ENCODE measurements at regions not wholly inside any gene's neighbourhood (a gene's known extent, or its start where the extent isn't known, plus 50 kb on each side); places are given as distances from the start of the nearest gene placed in this dataset.

DNA sequence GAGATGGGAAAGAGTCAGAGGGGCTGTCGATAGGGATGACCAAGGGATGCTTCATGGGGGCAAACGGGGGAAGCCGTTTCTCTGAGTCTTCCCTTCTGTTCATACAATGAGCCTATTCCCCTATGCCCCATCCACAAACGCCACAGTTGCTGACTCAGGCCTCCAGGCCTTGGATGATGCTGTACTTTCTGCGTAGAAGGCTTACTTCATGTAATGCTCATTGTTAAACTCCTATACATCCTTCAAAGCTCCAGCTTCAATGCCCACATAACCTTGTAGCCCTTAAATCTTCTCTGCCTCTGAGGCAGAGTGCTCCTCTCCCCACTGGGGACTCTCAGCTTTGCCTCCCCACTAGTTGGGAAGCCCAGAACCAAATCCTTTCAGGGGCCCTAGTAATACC is 120.3 kb downstream of the PTPRS start:
- Histone ChIP-seq H3K4me1 (replicated peaks) (no peaks in the 10 kb centered on the region), H3K9me3 (no peaks in the 10 kb centered on the region), H3K4me3 (no peak overlapping the region), H3K27me3 (replicated peaks; ENCODE audit: insufficient read depth) (no peaks in the 10 kb centered on the region), H3K36me3 (peaks cover 6 to 19% of the 10 kb centered on the region in 2 donors), H3K27ac (no peak overlapping the region)
- intact Hi-C loops (cut with DNase I) = no loop called here
- DNase-seq (ENCODE audit: low spot score) = no peak
- 94% methylated on average over 5 of the region's 5 CpGs for WGBS
- TF ChIP-seq POLR2AphosphoS5 (IDR thresholded peaks at IDR 0.05) (no peak), POLR2A (IDR thresholded peaks at IDR 0.05) (no peak)
- TF ChIP-seq, protein P1, sequence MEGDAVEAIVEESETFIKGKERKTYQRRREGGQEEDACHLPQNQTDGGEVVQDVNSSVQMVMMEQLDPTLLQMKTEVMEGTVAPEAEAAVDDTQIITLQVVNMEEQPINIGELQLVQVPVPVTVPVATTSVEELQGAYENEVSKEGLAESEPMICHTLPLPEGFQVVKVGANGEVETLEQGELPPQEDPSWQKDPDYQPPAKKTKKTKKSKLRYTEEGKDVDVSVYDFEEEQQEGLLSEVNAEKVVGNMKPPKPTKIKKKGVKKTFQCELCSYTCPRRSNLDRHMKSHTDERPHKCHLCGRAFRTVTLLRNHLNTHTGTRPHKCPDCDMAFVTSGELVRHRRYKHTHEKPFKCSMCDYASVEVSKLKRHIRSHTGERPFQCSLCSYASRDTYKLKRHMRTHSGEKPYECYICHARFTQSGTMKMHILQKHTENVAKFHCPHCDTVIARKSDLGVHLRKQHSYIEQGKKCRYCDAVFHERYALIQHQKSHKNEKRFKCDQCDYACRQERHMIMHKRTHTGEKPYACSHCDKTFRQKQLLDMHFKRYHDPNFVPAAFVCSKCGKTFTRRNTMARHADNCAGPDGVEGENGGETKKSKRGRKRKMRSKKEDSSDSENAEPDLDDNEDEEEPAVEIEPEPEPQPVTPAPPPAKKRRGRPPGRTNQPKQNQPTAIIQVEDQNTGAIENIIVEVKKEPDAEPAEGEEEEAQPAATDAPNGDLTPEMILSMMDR (IDR thresholded peaks at IDR 0.05) = no peak

DNA sequence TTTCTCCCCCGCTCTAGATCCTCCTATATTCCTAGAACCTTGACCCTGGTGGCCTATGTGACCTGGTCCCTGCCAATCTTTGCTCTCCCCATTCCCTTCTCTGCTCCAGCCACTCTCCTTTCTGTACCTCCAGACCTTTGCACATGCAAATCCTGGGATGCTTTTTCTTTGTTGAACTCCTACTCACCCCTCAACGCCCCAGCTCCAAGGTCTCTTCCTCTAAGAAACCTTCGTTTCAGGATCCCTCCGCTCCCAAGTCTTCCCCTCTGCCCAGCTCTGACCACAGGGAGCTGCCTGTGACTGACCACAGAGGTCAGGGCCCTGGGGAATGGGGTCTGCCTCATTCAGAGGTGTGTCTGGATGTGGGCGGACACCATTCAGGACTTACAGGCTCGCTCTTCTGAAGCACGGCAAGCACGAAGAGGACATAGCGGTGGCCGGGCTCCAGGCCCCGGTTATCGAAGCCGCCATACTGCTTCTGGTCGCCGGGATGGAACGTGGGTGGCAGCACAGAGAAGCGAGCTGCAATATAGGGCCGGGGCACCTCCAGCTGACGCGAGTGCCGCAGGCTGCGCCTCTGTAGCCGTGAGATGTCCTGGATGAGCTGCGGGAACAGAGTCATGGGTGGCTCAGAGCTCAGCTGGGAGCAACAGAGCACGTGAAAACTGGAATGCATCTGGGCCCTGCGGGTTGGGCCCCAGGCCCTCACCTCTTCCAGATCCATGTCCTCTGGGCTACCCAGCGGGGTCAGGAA is 120.9 kb downstream of the PTPRS start:
- Histone ChIP-seq H3K9me3 (no peaks in the 10 kb centered on the region), H3K27ac (no peak overlapping the region), H3K27me3 (replicated peaks; ENCODE audit: insufficient read depth) (no peaks in the 10 kb centered on the region), H3K36me3 (peaks cover 12 to 25% of the 10 kb centered on the region in 2 donors), H3K4me3 (no peak overlapping the region), H3K4me1 (replicated peaks) (no peaks in the 10 kb centered on the region)
- WGBS = 97% methylated on average over 27 of the region's 27 CpGs
- DNase-seq (ENCODE audit: low spot score) = no peak
- intact Hi-C loops (cut with DNase I) = no loop called here
- TF ChIP-seq, protein P1 (IDR thresholded peaks at IDR 0.05) = no peak
- TF ChIP-seq POLR2A (IDR thresholded peaks at IDR 0.05) (no peak), POLR2AphosphoS5 (IDR thresholded peaks at IDR 0.05) (no peak)

DNA sequence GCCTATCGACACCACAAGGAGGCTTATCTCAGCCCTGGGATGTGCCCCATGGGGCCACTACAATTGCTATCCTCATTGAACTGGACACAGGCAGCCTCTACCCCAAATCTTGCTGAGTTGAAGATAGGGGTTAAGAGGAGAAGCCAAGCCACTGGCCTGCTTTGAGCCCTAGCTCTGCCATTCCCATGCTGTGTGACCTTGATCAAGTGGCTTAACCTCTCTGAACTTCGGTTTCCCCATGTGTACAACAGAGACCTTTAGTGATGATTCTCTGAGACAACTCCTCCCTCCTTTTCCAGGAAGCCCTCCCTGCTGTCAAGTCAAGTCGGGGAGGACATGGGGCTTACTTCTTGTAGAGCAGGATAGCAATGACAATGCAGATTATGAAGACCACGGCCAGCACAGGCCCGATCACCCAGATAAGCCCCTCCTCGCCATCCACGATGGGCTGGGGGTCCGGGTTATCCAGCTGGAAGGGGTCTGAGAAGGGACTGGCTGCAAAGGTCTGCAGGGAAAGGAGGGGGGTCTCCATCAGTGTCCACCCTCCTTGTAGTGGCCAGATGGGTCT is 121.6 kb downstream of the PTPRS start:
- no peaks in the 10 kb centered on the region for H3K27me3 ChIP-seq (replicated peaks; ENCODE audit: insufficient read depth)
- H3K9me3 ChIP-seq = no peaks in the 10 kb centered on the region
- no peak overlapping the region for H3K27ac ChIP-seq
- H3K4me1 ChIP-seq (replicated peaks) = no peaks in the 10 kb centered on the region
- intact Hi-C loops (cut with DNase I) = no loop called here
- DNase-seq (ENCODE audit: low spot score) = no peak
- WGBS = 92% methylated on average over 8 of the region's 8 CpGs
- peaks cover 19 to 30% of the 10 kb centered on the region in 2 donors for H3K36me3 ChIP-seq
- TF ChIP-seq POLR2AphosphoS5 (IDR thresholded peaks at IDR 0.05) (no peak), POLR2A (IDR thresholded peaks at IDR 0.05) (no peak)
- TF ChIP-seq, protein P1 (IDR thresholded peaks at IDR 0.05) = no peak
- no peak overlapping the region for H3K4me3 ChIP-seq

DNA sequence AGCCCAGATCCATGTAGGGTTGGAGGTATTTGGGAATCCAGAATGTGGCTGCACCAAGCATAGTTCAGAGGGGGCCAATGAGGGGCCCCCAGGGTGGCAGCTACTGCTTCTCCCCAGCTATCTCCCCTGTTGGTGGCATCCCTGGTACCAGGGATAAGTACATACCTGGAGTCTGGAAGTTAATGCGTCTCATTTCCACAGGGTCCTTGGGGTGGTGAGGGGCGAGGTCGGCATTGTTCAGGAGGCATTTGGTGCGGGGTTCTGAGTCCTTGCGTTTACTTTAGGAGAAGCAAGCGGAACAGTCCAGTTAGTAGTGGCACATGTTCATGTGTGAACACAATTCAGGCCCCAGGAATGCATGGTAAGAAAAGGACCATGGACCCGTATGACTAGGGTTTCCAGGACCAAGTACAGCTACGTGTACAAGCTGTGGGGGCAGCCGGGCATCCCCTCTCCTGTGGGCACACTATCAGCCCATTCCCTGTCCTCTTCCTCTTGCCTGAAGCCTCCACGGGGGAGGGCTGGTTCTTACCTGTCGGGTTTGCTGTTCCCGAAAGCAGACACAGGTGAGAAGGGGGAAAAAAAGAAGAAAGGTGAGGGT is 122.3 kb downstream of the PTPRS start:
- no peaks in the 10 kb centered on the region for H3K9me3 ChIP-seq
- intact Hi-C loops (cut with DNase I) = no loop called here
- TF ChIP-seq POLR2A (IDR thresholded peaks at IDR 0.05) (no peak), POLR2AphosphoS5 (IDR thresholded peaks at IDR 0.05) (no peak)
- TF ChIP-seq, protein P1 (IDR thresholded peaks at IDR 0.05) = no peak
- peaks cover 22 to 30% of the 10 kb centered on the region in 2 donors for H3K36me3 ChIP-seq
- H3K27ac ChIP-seq = no peak overlapping the region
- DNase-seq (ENCODE audit: low spot score) = no peak
- 93% methylated on average over 12 of the region's 12 CpGs for WGBS
- no peaks in the 10 kb centered on the region for H3K27me3 ChIP-seq (replicated peaks; ENCODE audit: insufficient read depth)
- H3K4me3 ChIP-seq = no peak overlapping the region
- H3K4me1 ChIP-seq (replicated peaks) = no peaks in the 10 kb centered on the region
